Right lobe of liver (tissue), 6 donors: ENCODE measurements at regions not wholly inside any gene's neighbourhood (a gene's known extent, or its start where the extent isn't known, plus 50 kb on each side); places are given as distances from the start of the nearest gene placed in this dataset.

Experiments
- ATAC-seq, 4 donors: fragments of 200-7000 bp; cut with Tn5 transposase; one replicate each; pipeline ENCODE4 v1.9.1; 2020; ENCODE audit warnings: mild to moderate bottlenecking in 4 of 4, moderate library complexity in 4 of 4
- DNase-seq, 3 donors: peaks; one replicate each; pipeline ENCODE4 v3.0.0-alpha.2; 2020
- H3K27ac ChIP-seq, 3 donors: fragments of 200-600 bp; one replicate each; pipeline ENCODE4 v1.8.0; 2022
- H3K27me3 ChIP-seq, 2 donors: fragments of 200-600 bp; one replicate each; pipeline ENCODE4 v1.8.0; 2022
- H3K36me3 ChIP-seq, 4 donors: fragments of 200-600 bp; sonication (generic) in 1 of 4; one replicate each; pipeline versions ENCODE4 v1.5.1 to v1.8.0; 2017 to 2022; ENCODE audit warnings: control low read depth in 1 of 4
- H3K4me1 ChIP-seq, 4 donors: fragments of 200-600 bp; sonication (generic) in 1 of 4; one replicate each; pipeline versions ENCODE4 v1.5.1 to v1.8.0; 2017 to 2022; ENCODE audit warnings: control low read depth in 1 of 4
- H3K4me3 ChIP-seq, 3 donors: fragments of 200-600 bp; one replicate each; pipeline ENCODE4 v1.8.0; 2022
- H3K9me3 ChIP-seq, 4 donors: fragments of 200-600 bp; sonication (generic) in 1 of 4; one replicate each; pipeline versions ENCODE4 v1.5.1 to v1.8.0; 2017 to 2022; ENCODE audit warnings: control low read depth in 1 of 4
- POLR2A ChIP-seq: fragments of 450-650 bp; IDR thresholded peaks from one replicate; pipeline ENCODE4 v1.6.1; 2017; ENCODE audit warnings: antibody characterized with exemption, mild to moderate bottlenecking
- WGBS: methylation state at CpG from one replicate; pipeline ENCODE4 v1.1.6; 2018; ENCODE audit warnings: low coverage, low lambda C conversion rate; ENCODE audit not compliant: insufficient coverage; ENCODE audit errors: missing lambda C conversion rate; 5-methylcytosine and 5-hydroxymethylcytosine counted together
- intact Hi-C, 2 donors: fragments of 100-400 bp; cut with DNase I; formaldehyde crosslinking; loops; one replicate each; pipeline versions ENCODE4 v1.11.2 to v1.14.1; 2022
- TF ChIP-seq, protein P1 (sequence below), 4 donors: fragments of 200-600 bp in 3 of 4; fragments of 450-650 bp in 1 of 4; IDR thresholded peaks; one replicate each; pipeline versions ENCODE4 v1.5.1 to v1.8.0; 2016 to 2022; ENCODE audit warnings: antibody characterized with exemption in 4 of 4, mild to moderate bottlenecking in 2 of 4
- donor health status: DM: no; HTN: yes; CAD: no.
- donor health status: DM: no; HTN: no; CAD: no.
- donor health status: DM: no; HTN: no; CAD: no.
- donor health status: DM: no; HTN: yes; CAD: no.
- donor health status: DM: no; HTN: yes; CAD: no.

DNA sequence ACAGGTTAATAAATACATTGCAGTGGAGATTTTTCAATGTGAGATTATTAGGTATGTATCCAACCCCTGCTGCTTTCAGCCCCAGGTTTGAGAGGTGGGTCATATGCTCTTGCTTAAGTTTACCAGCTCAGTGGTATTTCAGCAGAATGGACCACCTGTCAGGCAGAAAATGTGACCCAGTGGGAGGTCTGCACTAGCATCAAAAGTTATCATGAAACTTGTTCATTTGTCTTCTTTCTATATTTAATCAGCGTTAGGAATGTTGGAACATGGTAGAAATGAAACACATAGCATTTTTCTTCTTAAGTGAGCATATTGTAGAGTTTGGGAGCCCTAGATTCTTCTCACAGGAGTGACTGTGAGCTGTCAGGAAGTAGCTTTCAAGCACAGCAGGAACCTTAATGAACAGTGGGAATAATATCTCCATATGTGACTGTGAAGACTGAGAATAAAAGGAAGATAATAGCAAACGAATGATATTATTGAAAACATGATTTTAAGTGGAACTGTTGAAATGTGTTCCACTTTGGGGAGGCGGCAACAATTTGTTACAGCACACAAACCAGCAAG lies 596.9 kb upstream of the CDH6 start:
- DNase-seq = no peak
- WGBS = 46% methylated on average over 3 of the region's 3 CpGs
- no peaks in the 10 kb centered on the region for H3K9me3 ChIP-seq
- H3K27me3 ChIP-seq = no peaks in the 10 kb centered on the region
- TF ChIP-seq, protein P1, sequence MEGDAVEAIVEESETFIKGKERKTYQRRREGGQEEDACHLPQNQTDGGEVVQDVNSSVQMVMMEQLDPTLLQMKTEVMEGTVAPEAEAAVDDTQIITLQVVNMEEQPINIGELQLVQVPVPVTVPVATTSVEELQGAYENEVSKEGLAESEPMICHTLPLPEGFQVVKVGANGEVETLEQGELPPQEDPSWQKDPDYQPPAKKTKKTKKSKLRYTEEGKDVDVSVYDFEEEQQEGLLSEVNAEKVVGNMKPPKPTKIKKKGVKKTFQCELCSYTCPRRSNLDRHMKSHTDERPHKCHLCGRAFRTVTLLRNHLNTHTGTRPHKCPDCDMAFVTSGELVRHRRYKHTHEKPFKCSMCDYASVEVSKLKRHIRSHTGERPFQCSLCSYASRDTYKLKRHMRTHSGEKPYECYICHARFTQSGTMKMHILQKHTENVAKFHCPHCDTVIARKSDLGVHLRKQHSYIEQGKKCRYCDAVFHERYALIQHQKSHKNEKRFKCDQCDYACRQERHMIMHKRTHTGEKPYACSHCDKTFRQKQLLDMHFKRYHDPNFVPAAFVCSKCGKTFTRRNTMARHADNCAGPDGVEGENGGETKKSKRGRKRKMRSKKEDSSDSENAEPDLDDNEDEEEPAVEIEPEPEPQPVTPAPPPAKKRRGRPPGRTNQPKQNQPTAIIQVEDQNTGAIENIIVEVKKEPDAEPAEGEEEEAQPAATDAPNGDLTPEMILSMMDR (IDR thresholded peaks at IDR 0.05) = no peak
- TF ChIP-seq POLR2A = no peak
- peaks cover 0 to 13% (median 6%) of the 10 kb centered on the region in 4 donors for H3K4me1 ChIP-seq
- no peaks in the 10 kb centered on the region for H3K36me3 ChIP-seq
- H3K27ac ChIP-seq = no peak overlapping the region
- no peak overlapping the region for H3K4me3 ChIP-seq
- intact Hi-C loops = no loop called here
- ATAC-seq = no peak

DNA sequence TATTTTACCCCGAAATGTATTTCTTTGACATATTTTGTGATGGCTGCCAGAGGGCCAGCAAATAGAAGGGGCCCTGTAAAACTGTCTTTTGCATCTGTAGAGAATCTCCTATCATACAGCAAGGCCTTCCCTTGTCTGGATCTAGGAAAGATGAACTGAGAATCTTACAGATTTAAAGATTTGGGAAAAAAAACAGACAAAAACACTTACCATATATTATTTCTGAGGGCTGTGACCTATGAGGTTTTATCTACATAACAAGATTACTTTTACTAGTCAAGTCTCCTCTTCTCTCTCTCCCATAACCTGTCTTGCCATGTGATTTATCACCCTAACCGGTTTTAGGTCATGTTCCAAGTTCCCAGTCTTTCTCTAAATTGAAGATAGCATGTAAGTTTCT lies 599.2 kb upstream of the CDH6 start:
- Histone ChIP-seq H3K9me3 (no peaks in the 10 kb centered on the region), H3K4me1 (no peaks in the 10 kb centered on the region), H3K4me3 (no peak overlapping the region), H3K27ac (no peak overlapping the region), H3K27me3 (no peaks in the 10 kb centered on the region), H3K36me3 (no peaks in the 10 kb centered on the region)
- 82% methylated on average over 2 of the region's 2 CpGs for WGBS
- intact Hi-C loops = no loop called here
- ATAC-seq (no peak), DNase-seq (no peak)
- TF ChIP-seq, protein P1 (IDR thresholded peaks at IDR 0.05) = no peak
- no peak for TF ChIP-seq POLR2A

GRCh38 chr5:30592833-30593232 lies 600.7 kb upstream of the CDH6 start:
- TF ChIP-seq, protein P1 (IDR thresholded peaks at IDR 0.05) = no peak
- Histone ChIP-seq H3K4me3 (no peak overlapping the region), H3K27me3 (no peaks in the 10 kb centered on the region), H3K9me3 (no peaks in the 10 kb centered on the region), H3K36me3 (no peaks in the 10 kb centered on the region), H3K27ac (no peak overlapping the region), H3K4me1 (no peaks in the 10 kb centered on the region)
- no peak for DNase-seq
- no peak for ATAC-seq
- WGBS = 67% methylated on average over 3 of the region's 3 CpGs
- intact Hi-C loops = no loop called here

- H3K4me3 ChIP-seq = no peak overlapping the region
Measured at GRCh38 chr5:30581198-30581935, 612.1 kb upstream of the CDH6 start.

More at GRCh38 chr5:30581198-30581935, 612.1 kb upstream of the CDH6 start:
- Histone ChIP-seq H3K4me1 (no peaks in the 10 kb centered on the region), H3K36me3 (no peaks in the 10 kb centered on the region), H3K27me3 (no peaks in the 10 kb centered on the region), H3K27ac (no peak overlapping the region), H3K9me3 (no peaks in the 10 kb centered on the region)
- 32% methylated on average over 8 of the region's 8 CpGs for WGBS
- ATAC-seq (no peak), DNase-seq (no peak)
- intact Hi-C loops = no loop called here
- TF ChIP-seq, protein P1 (IDR thresholded peaks at IDR 0.05) = no peak
- TF ChIP-seq POLR2A = no peak
